Activated T-helper 2 cell treated with anti-CD3 and anti-CD28 coated beads, Interferon-gamma antibody, Interleukin-2, Interleukin-4, amounts not matched to agents 10 μg/mL and 5 μg/mL and 100 μg/mL, durations not matched to agents 14 hours and 24 hours and 36 hours (primary cell): ENCODE measurements at regions not wholly inside any gene's neighbourhood (a gene's known extent, or its start where the extent isn't known, plus 50 kb on each side); places are given as distances from the start of the nearest gene placed in this dataset.

Experiments
- DNase-seq: peaks from one replicate; pipeline ENCODE4 v3.0.0; 2021; ENCODE audit warnings: low spot score
- H3K27ac Mint-ChIP-seq: one replicate; pipeline ENCODE4 v1.8.0; 2021; ENCODE audit warnings: mixed read lengths
- H3K27me3 Mint-ChIP-seq: one replicate; pipeline ENCODE4 v1.8.0; 2021; ENCODE audit warnings: low read depth, mixed read lengths
- H3K36me3 Mint-ChIP-seq: one replicate; pipeline ENCODE4 v1.8.0; 2021; ENCODE audit warnings: low read depth, mixed read lengths
- H3K4me1 Mint-ChIP-seq: one replicate; pipeline ENCODE4 v1.8.0; 2021; ENCODE audit warnings: low read depth, mixed read lengths
- H3K4me3 Mint-ChIP-seq: one replicate; pipeline ENCODE4 v1.8.0; 2021; ENCODE audit warnings: low read depth, mild to moderate bottlenecking, moderate library complexity, mixed read lengths
- H3K9me3 Mint-ChIP-seq: one replicate; pipeline ENCODE4 v1.8.0; 2021; ENCODE audit warnings: mixed read lengths
- intact Hi-C: fragments of 100-400 bp; cut with micrococcal nuclease; formaldehyde crosslinking; loops from one replicate; pipeline ENCODE4 v1.15.1; 2023

GRCh38 chr13:91169321-91170050 lies 178.0 kb upstream of the MIR17HG start:
- Mint-ChIP-seq H3K27ac (no peak overlapping the region), H3K36me3 (no peaks in the 10 kb centered on the region), H3K9me3 (no peaks in the 10 kb centered on the region), H3K4me3 (no peak overlapping the region), H3K4me1 (no peaks in the 10 kb centered on the region), H3K27me3 (no peaks in the 10 kb centered on the region)
- intact Hi-C loops, result no loop called here
- no peak for DNase-seq

DNA sequence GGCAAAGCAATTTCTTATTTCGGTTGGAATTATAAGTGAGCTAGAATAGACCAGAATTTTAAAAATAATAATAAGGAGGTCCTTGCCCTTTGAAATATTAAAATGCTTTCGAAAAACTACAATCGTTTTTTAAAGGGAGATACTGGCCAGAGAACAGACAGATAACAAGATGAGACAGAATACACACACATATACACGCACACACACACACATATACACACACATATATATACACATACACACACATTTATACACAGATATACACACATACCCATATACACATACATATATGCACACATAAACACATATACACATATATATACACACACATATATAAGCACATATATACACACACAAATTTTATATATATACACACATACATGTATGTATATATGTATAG lies 175.3 kb upstream of the MIR17HG start:
- Mint-ChIP-seq H3K36me3 (no peaks in the 10 kb centered on the region), H3K4me3 (no peak overlapping the region), H3K9me3 (no peaks in the 10 kb centered on the region), H3K27me3 (peaks cover 6% of the 10 kb centered on the region), H3K4me1 (peaks cover 1% of the 10 kb centered on the region), H3K27ac (no peak overlapping the region)
- intact Hi-C loops, result no loop called here
- DNase-seq, result no peak

GRCh38 chr13:91174886-91175501 lies 172.5 kb upstream of the MIR17HG start:
- no peaks in the 10 kb centered on the region for H3K36me3 Mint-ChIP-seq
- H3K4me1 Mint-ChIP-seq, result peaks cover 1% of the 10 kb centered on the region
- DNase-seq, result no peak
- H3K4me3 Mint-ChIP-seq, result no peak overlapping the region
- H3K27me3 Mint-ChIP-seq, result peaks cover 6% of the 10 kb centered on the region
- intact Hi-C loops, result no loop called here
- H3K27ac Mint-ChIP-seq, result no peak overlapping the region
- H3K9me3 Mint-ChIP-seq, result no peaks in the 10 kb centered on the region

DNA sequence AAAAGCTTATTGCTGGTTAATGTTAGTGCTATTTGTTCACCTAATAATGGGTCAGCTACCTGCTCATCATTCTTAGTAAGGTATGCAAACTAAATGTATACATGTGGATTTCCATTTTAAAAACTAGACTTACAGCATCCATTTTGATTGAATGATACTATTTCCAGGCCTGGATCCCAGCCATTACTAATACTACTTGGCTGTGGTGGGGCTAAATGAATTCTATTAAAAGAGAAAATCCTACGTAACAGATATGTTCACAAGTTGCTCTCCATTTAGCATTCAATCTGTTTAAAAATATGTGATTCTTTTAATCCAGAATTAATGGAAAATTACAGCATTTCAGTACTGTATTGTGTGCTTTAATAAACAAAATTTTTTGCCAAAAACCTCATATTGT lies 169.4 kb upstream of the MIR17HG start:
- peaks cover 1% of the 10 kb centered on the region for H3K4me1 Mint-ChIP-seq
- H3K27ac Mint-ChIP-seq, result no peak overlapping the region
- H3K36me3 Mint-ChIP-seq, result no peaks in the 10 kb centered on the region
- no peak overlapping the region for H3K4me3 Mint-ChIP-seq
- peaks cover 6% of the 10 kb centered on the region for H3K27me3 Mint-ChIP-seq
- H3K9me3 Mint-ChIP-seq, result no peaks in the 10 kb centered on the region
- no peak for DNase-seq
- intact Hi-C loops, result no loop called here

DNA sequence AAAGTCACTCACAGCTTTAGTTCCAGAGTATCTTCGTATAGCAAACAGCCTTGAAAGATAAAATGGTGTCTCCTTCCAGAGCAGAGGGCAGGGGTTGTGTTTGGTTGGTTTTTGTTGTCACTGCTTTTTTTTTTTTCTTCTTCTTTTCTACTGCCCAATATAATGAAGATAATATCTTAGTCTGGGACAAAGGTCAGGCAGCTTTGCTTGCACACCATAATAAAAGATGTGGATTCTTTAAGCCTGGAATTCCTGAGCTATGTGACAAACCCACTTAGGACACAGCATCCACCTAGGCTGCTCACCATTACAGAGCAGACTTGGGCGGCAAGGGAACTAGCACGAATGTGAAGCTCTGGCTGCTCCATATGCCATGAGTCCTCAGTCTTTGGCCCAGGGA lies 165.6 kb upstream of the MIR17HG start:
- Mint-ChIP-seq H3K27me3 (no peaks in the 10 kb centered on the region), H3K27ac (no peak overlapping the region), H3K4me1 (no peaks in the 10 kb centered on the region), H3K4me3 (no peak overlapping the region), H3K9me3 (no peaks in the 10 kb centered on the region), H3K36me3 (no peaks in the 10 kb centered on the region)
- intact Hi-C loops, result no loop called here
- DNase-seq, result no peak

GRCh38 chr13:91184244-91184926 lies 163.1 kb upstream of the MIR17HG start:
- Mint-ChIP-seq H3K4me3 (no peak overlapping the region), H3K27me3 (no peaks in the 10 kb centered on the region), H3K9me3 (no peaks in the 10 kb centered on the region), H3K4me1 (no peaks in the 10 kb centered on the region), H3K27ac (no peak overlapping the region), H3K36me3 (no peaks in the 10 kb centered on the region)
- intact Hi-C loops, result no loop called here
- no peak for DNase-seq

- Mint-ChIP-seq H3K27ac (no peak overlapping the region), H3K36me3 (no peaks in the 10 kb centered on the region), H3K4me3 (no peak overlapping the region), H3K4me1 (no peaks in the 10 kb centered on the region), H3K27me3 (no peaks in the 10 kb centered on the region), H3K9me3 (no peaks in the 10 kb centered on the region)
- no peak for DNase-seq
- intact Hi-C loops, result no loop called here
Measured at GRCh38 chr13:91185294-91185863, 162.1 kb upstream of the MIR17HG start.

DNA sequence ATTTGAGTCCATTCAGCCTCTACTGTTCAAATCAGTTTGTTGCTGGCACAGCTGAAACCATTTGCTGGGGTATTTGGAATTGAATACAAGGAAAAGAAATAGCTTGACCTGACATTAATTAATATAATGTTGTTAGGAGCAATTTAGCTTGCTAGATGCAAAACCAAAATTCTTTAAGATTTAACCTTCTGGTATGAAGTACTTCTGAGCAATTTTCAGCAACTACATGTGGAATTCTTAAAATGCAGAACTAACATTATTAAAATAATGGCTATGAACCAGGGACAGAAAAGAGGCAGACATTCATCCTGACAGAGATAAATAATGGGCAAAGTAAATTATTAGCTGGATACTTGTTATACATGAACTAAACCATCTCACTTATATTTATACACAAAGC lies 160.0 kb upstream of the MIR17HG start:
- H3K27me3 Mint-ChIP-seq, result no peaks in the 10 kb centered on the region
- intact Hi-C loops, result no loop called here
- no peaks in the 10 kb centered on the region for H3K9me3 Mint-ChIP-seq
- no peaks in the 10 kb centered on the region for H3K36me3 Mint-ChIP-seq
- no peak overlapping the region for H3K4me3 Mint-ChIP-seq
- no peak for DNase-seq
- no peaks in the 10 kb centered on the region for H3K4me1 Mint-ChIP-seq
- H3K27ac Mint-ChIP-seq, result no peak overlapping the region

DNA sequence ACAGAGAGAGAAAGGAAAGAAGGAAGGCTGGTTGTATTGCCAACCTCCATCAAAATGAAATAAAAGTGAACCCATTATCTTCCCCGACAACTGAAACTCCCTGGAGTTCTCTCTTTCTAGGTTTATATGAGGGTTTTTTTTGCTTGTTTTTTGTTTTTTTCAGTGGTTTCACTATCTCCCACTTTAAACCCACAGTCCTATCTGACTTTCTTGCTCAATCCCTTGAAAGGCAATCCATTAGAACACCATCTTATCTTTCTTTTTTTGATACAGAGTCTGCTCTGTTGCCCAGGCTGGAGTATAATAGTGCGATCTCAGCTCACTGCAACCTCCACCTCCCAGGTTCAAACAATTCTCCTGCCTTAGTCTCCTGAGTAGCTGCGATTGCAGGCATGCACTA lies 158.0 kb upstream of the MIR17HG start:
- intact Hi-C loops, result no loop called here
- H3K27me3 Mint-ChIP-seq, result no peaks in the 10 kb centered on the region

DNA sequence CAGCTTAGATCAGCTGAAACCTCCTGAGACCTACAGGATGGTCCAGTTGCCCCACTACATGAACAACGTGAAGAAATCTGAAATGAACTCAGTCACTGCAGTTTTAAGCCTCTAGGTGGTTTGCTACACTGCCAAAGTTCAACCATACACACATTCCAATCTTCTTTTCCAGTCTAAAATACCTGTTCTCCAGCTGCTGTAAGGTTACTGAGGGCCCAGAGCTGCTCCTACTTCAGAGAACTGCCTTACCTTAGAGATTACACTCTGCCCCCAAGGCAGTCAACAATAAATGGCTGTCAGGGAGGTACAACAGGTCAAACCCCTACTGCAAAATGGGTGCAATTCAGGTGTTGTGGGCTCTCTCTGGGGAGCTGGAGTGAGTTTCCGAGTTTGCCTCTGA lies 154.1 kb upstream of the MIR17HG start:
- H3K4me1 Mint-ChIP-seq, result no peaks in the 10 kb centered on the region
- no peak overlapping the region for H3K27ac Mint-ChIP-seq
- no peaks in the 10 kb centered on the region for H3K9me3 Mint-ChIP-seq
- intact Hi-C loops, result no loop called here
- no peaks in the 10 kb centered on the region for H3K36me3 Mint-ChIP-seq
- H3K27me3 Mint-ChIP-seq, result no peaks in the 10 kb centered on the region
- H3K4me3 Mint-ChIP-seq, result no peak overlapping the region
- DNase-seq, result no peak

More for the DNA sequence above, 158.0 kb upstream of the MIR17HG start:
- Mint-ChIP-seq H3K9me3 (no peaks in the 10 kb centered on the region), H3K36me3 (no peaks in the 10 kb centered on the region), H3K27ac (no peak overlapping the region), H3K4me1 (no peaks in the 10 kb centered on the region), H3K4me3 (no peak overlapping the region)
- DNase-seq, result no peak

DNA sequence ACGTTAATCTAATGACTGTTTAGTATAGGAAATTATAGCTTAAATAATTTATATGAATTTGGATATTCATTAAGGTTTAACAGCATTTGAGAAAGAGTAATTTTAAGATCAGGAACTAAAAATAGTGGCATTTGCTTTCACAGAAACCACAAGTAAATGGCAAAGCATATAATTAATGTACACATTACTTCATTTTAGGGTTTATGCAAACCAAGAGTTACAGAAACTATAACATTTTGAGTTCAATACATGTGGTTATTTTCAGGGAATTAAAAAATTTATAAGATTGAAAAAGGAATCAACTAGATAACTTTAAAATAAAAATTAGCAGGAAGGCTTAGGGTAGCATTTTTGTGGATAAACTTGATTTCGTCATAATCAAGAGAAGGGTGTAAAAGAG lies 151.7 kb upstream of the MIR17HG start:
- no peaks in the 10 kb centered on the region for H3K36me3 Mint-ChIP-seq
- intact Hi-C loops, result no loop called here
- no peak overlapping the region for H3K4me3 Mint-ChIP-seq
- no peak for DNase-seq
- no peaks in the 10 kb centered on the region for H3K27me3 Mint-ChIP-seq
- H3K9me3 Mint-ChIP-seq, result no peaks in the 10 kb centered on the region
- no peaks in the 10 kb centered on the region for H3K4me1 Mint-ChIP-seq
- H3K27ac Mint-ChIP-seq, result no peak overlapping the region

DNA sequence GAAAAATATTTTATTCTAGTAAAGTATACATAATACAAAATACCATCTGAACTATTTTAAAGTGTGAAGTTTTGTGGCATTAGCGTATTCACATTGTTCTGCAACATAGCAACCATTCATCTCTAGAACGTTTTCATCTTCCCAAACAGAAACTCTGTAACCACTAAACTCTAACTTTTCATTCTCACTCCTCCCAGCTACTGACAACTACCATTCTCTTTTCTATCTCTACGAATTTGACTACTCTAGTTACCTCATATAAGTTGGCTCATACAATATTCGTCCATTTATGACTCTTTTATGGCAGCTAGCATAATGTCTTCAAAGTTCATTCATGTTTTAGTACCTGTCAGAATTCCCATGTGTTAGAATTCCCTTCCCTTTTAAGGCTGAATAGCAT lies 150.5 kb upstream of the MIR17HG start:
- no peak overlapping the region for H3K27ac Mint-ChIP-seq
- H3K4me3 Mint-ChIP-seq, result no peak overlapping the region
- H3K9me3 Mint-ChIP-seq, result no peaks in the 10 kb centered on the region
- intact Hi-C loops, result no loop called here
- H3K27me3 Mint-ChIP-seq, result no peaks in the 10 kb centered on the region
- no peaks in the 10 kb centered on the region for H3K36me3 Mint-ChIP-seq
- no peaks in the 10 kb centered on the region for H3K4me1 Mint-ChIP-seq
- no peak for DNase-seq

DNA sequence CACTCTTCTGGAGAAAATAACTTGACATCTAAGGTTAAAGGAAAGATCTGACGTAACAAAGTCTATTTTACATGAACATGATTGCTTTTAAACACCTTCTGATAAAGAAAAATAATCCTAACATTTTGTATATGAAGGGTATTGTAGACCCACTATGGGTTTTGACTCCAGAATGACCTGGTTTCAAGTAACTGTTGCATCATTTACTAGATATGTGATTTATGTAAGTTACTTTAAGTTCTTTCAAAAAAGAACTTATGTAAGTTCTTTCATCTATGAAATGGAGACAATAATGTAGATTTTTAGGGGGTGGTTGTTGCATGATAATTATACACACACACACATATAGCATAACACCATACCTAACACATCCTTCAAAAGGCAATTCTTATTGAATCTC lies 147.6 kb upstream of the MIR17HG start:
- DNase-seq, result no peak
- no peaks in the 10 kb centered on the region for H3K4me1 Mint-ChIP-seq
- H3K36me3 Mint-ChIP-seq, result no peaks in the 10 kb centered on the region
- H3K27me3 Mint-ChIP-seq, result no peaks in the 10 kb centered on the region
- no peaks in the 10 kb centered on the region for H3K9me3 Mint-ChIP-seq
- intact Hi-C loops, result no loop called here
- no peak overlapping the region for H3K4me3 Mint-ChIP-seq
- H3K27ac Mint-ChIP-seq, result no peak overlapping the region
